Upper lobe of left lung (tissue), 6 donors: ENCODE measurements at regions not wholly inside any gene's neighbourhood (a gene's known extent, or its start where the extent isn't known, plus 50 kb on each side); places are given as distances from the start of the nearest gene placed in this dataset.

Experiments
- ATAC-seq, 2 donors: fragments of 200-7000 bp; cut with Tn5 transposase; one replicate each; pipeline ENCODE4 v1.9.1; 2022; ENCODE audit warnings: mild to moderate bottlenecking in 2 of 2, moderate library complexity in 2 of 2; ENCODE audit not compliant: low FRiP score in 2 of 2
- DNase-seq, 2 donors: peaks; one replicate each; pipeline ENCODE4 v3.0.0-alpha.2; 2019 to 2020
- H3K27ac ChIP-seq, 4 donors: fragments of 200-600 bp; sonication (generic); one replicate each; pipeline ENCODE4 v1.5.1; 2016 to 2019
- H3K27me3 ChIP-seq, 4 donors: fragments of 200-600 bp; sonication (generic); one replicate each; pipeline ENCODE4 v1.5.1; 2017 to 2019
- H3K36me3 ChIP-seq, 4 donors: fragments of 200-600 bp; sonication (generic); one replicate each; pipeline ENCODE4 v1.5.1; 2016 to 2019
- H3K4me1 ChIP-seq, 4 donors: fragments of 200-600 bp; sonication (generic); one replicate each; pipeline ENCODE4 v1.5.1; 2018 to 2019
- H3K4me3 ChIP-seq, 4 donors: fragments of 200-600 bp; sonication (generic); one replicate each; pipeline ENCODE4 v1.5.1; 2017 to 2019; ENCODE audit warnings: mild to moderate bottlenecking in 2 of 4, moderate library complexity in 1 of 4
- H3K9me3 ChIP-seq, 4 donors: fragments of 200-600 bp; sonication (generic); one replicate each; pipeline ENCODE4 v1.5.1; 2018 to 2019
- EP300 ChIP-seq, 4 donors: sonication (generic); formaldehyde crosslinking; IDR thresholded peaks; one replicate each; pipeline ENCODE4 v1.5.1; 2017; ENCODE audit warnings: antibody characterized with exemption in 4 of 4, control low read depth in 2 of 4
- POLR2A ChIP-seq, 4 donors: fragments of 450-650 bp; IDR thresholded peaks; one replicate each; pipeline ENCODE4 v1.5.1; 2016 to 2017; ENCODE audit warnings: antibody characterized with exemption in 4 of 4, mild to moderate bottlenecking in 2 of 4
- POLR2AphosphoS5 ChIP-seq, 2 donors: sonication (generic); formaldehyde crosslinking; IDR thresholded peaks; one replicate each; pipeline ENCODE4 v1.5.1; 2017; ENCODE audit warnings: antibody characterized with exemption in 2 of 2
- WGBS, 2 donors: methylation state at CpG; one replicate each; pipeline ENCODE4 v1.1.5; 2017 to 2018; 5-methylcytosine and 5-hydroxymethylcytosine counted together
- TF ChIP-seq, protein P1 (sequence below), 6 experiments: fragments of 450-650 bp in 4 of 6; fragments of 200-600 bp in 2 of 6; sonication (generic) in 2 of 6; IDR thresholded peaks; one replicate each; pipeline ENCODE4 v1.5.1; 2016 to 2019; ENCODE audit warnings: antibody characterized with exemption in 6 of 6
- donor health status: DM: no; HTN: no; CAD: no; lungs with moderate emphysema.
- donor health status: DM: no; HTN: yes; CAD: no; lungs with severe emphysema.

DNA sequence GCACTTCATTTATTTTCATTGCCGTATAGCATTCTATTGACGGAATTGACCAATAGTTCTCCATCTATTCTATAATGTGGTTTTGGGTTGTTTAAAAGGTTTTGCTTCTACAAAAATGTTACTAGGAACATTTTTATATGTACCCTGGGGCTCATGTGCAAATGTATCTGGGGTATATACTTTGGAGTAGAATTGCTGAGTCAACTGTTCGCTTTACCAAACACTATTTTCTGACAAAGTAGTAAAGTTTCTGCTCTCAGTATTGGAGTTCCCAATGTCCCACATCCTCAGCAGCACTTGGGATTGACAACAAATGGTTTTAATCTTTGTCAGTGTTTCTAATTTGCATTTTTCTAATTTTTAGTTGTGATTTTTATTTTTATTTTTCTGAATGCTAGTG, 602.6 kb downstream of the MCTP2 start:
- H3K36me3 ChIP-seq, result no peaks in the 10 kb centered on the region
- no peak for TF ChIP-seq POLR2A (IDR thresholded peaks at IDR 0.05)
- no peak for TF ChIP-seq EP300 (IDR thresholded peaks at IDR 0.05)
- TF ChIP-seq POLR2AphosphoS5 (IDR thresholded peaks at IDR 0.05), result no peak
- no peak for DNase-seq
- H3K9me3 ChIP-seq, result peaks cover 0 to 5% (median 0%) of the 10 kb centered on the region in 4 donors
- no peaks in the 10 kb centered on the region for H3K4me1 ChIP-seq
- ATAC-seq, result no peak
- no peak overlapping the region for H3K27ac ChIP-seq
- no peak overlapping the region for H3K4me3 ChIP-seq
- 96 to 97% methylated on average over 3 of the region's 3 CpGs for WGBS, 2 donors
- no peaks in the 10 kb centered on the region for H3K27me3 ChIP-seq

- H3K4me1 ChIP-seq, result no peaks in the 10 kb centered on the region
These were observed 603.1 kb downstream of the MCTP2 start for GRCh38 chr15:94834494-94834893.

GRCh38 chr15:94838281-94838680, 606.9 kb downstream of the MCTP2 start:
- TF ChIP-seq POLR2AphosphoS5 (IDR thresholded peaks at IDR 0.05) (no peak), POLR2A (IDR thresholded peaks at IDR 0.05) (no peak)
- TF ChIP-seq, protein P1, sequence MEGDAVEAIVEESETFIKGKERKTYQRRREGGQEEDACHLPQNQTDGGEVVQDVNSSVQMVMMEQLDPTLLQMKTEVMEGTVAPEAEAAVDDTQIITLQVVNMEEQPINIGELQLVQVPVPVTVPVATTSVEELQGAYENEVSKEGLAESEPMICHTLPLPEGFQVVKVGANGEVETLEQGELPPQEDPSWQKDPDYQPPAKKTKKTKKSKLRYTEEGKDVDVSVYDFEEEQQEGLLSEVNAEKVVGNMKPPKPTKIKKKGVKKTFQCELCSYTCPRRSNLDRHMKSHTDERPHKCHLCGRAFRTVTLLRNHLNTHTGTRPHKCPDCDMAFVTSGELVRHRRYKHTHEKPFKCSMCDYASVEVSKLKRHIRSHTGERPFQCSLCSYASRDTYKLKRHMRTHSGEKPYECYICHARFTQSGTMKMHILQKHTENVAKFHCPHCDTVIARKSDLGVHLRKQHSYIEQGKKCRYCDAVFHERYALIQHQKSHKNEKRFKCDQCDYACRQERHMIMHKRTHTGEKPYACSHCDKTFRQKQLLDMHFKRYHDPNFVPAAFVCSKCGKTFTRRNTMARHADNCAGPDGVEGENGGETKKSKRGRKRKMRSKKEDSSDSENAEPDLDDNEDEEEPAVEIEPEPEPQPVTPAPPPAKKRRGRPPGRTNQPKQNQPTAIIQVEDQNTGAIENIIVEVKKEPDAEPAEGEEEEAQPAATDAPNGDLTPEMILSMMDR (IDR thresholded peaks at IDR 0.05), result no peak
- WGBS, 2 donors, result 65 to 73% methylated on average over 1 of the region's 1 CpG
- Histone ChIP-seq H3K4me1 (no peaks in the 10 kb centered on the region), H3K4me3 (no peak overlapping the region), H3K27ac (no peak overlapping the region), H3K36me3 (no peaks in the 10 kb centered on the region), H3K27me3 (no peaks in the 10 kb centered on the region), H3K9me3 (peaks cover 0 to 9% (median 5%) of the 10 kb centered on the region in 4 donors)
- DNase-seq, result no peak
- no peak for ATAC-seq

More at GRCh38 chr15:94834494-94834893, 603.1 kb downstream of the MCTP2 start:
- Histone ChIP-seq H3K4me3 (no peak overlapping the region), H3K27ac (no peak overlapping the region), H3K9me3 (peaks cover 0 to 5% (median 0%) of the 10 kb centered on the region in 4 donors), H3K27me3 (no peaks in the 10 kb centered on the region), H3K36me3 (no peaks in the 10 kb centered on the region)
- WGBS, 2 donors, result 80 to 84% methylated on average over 1 of the region's 1 CpG
- TF ChIP-seq EP300 (IDR thresholded peaks at IDR 0.05) (no peak), POLR2AphosphoS5 (IDR thresholded peaks at IDR 0.05) (no peak), POLR2A (IDR thresholded peaks at IDR 0.05) (no peak)
- TF ChIP-seq, protein P1 (IDR thresholded peaks at IDR 0.05), result no peak
- DNase-seq (no peak), ATAC-seq (no peak)

DNA sequence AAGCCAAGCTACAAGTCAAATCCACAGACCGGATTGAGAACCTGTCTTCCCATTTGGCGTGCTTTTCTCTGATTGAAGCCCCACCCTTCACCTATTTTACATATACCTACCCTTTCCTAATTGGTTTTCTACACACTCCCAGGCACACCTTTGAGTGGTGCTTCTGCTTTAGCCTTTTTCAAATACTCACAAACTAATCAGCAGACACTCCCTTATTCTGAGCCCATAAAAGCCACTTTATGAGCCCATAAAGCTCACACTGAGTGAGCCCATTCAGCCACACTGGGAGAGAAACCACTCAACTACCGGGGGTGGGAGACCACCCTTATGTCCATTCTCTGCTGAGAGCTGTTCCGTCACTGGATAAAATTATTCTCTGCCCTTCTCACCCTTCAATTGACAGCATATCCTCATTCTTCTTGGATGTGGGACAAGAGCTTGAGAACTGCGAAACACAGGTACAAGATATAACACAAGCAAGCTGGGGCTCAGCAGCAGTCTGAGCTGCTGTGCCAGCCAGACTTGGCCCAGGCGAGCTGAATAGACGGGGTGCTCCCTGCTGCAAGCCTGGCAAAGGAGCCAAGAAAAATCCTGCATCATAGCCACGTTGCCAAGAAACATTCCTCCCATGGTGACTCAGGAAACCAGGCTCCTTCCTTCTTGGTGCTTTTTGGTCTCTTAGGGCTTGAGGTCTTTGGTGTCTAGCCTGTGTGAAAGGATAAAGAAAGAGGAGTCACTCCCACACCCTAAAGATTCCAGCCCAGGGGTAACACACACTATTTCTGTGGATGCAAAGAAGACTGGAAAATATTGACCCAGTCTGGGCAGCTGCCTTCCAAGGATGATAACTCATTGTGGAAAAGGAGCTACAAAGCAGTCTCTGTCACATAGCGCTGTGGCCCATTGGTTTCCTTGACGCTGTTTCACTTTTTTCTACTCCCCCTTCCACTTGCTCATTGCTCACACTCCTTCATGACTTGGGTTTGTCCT, 609.7 kb downstream of the MCTP2 start:
- no peak for ATAC-seq
- Histone ChIP-seq H3K4me1 (peaks cover 4 to 13% (median 11%) of the 10 kb centered on the region in 4 donors), H3K9me3 (peaks cover 0 to 9% (median 5%) of the 10 kb centered on the region in 4 donors), H3K4me3 (no peak overlapping the region), H3K27ac (no peak overlapping the region), H3K36me3 (no peaks in the 10 kb centered on the region), H3K27me3 (no peaks in the 10 kb centered on the region)
- DNase-seq, result no peak
- WGBS, 2 donors, result 92 to 94% methylated on average over 9 to 10 of the region's 10 CpGs
- TF ChIP-seq POLR2AphosphoS5 (IDR thresholded peaks at IDR 0.05), result no peak
- no peak for TF ChIP-seq POLR2A (IDR thresholded peaks at IDR 0.05)
- TF ChIP-seq, protein P1 (IDR thresholded peaks at IDR 0.05), result no peak
- TF ChIP-seq EP300 (IDR thresholded peaks at IDR 0.05), result no peak

- no peaks in the 10 kb centered on the region for H3K27me3 ChIP-seq
- H3K4me3 ChIP-seq, result no peak overlapping the region
- ATAC-seq (no peak), DNase-seq (no peak)
- H3K9me3 ChIP-seq, result peaks cover 0 to 9% (median 5%) of the 10 kb centered on the region in 4 donors
- H3K27ac ChIP-seq, result no peak overlapping the region
- H3K36me3 ChIP-seq, result no peaks in the 10 kb centered on the region
- peaks cover 4 to 13% (median 11%) of the 10 kb centered on the region in 4 donors for H3K4me1 ChIP-seq
- TF ChIP-seq, protein P1 (IDR thresholded peaks at IDR 0.05), result no peak
- no peak for TF ChIP-seq EP300 (IDR thresholded peaks at IDR 0.05)
- no peak for TF ChIP-seq POLR2A (IDR thresholded peaks at IDR 0.05)
- no peak for TF ChIP-seq POLR2AphosphoS5 (IDR thresholded peaks at IDR 0.05)
These were observed 611.7 kb downstream of the MCTP2 start for GRCh38 chr15:94843060-94843459.
